Stimulated activated CD8-positive, alpha-beta memory T cell treated with anti-CD3 and anti-CD28 coated beads, Interleukin-15, amount 100 ng/mL, for 4 hours (primary cell): ENCODE measurements at regions not wholly inside any gene's neighbourhood (a gene's known extent, or its start where the extent isn't known, plus 50 kb on each side); places are given as distances from the start of the nearest gene placed in this dataset.
"Not testable (repeated sequence)": the region's sequence is repeated elsewhere in the genome, so short reads cannot be mapped to it uniquely, and the experiment has no call there.

Source experiments
- DNase-seq, 2 donors: peaks; one replicate each; pipeline ENCODE4 v3.0.0-alpha.2; 2020; ENCODE audit warnings: low read depth in 2 of 2

DNA sequence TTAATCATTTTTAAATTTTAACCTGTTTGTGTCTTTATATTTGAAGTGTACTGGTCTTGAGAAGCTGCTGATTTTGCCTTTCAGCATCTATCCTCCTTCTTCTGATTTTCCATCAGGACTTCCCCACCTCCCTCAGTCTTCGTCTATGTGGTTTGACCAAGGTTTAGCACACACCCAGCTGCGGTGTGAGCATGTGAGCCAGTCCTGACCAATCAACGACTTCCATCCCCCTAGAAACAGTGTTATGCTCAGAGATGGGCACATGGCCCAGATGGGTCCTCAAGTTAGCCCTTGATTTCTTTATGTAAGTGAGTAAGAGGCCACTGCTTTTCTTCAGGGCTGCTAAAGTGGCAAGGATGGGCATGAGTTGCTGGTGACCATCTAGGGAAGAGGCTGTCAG is 190.8 kb downstream of the MATN1 start:
- DNase-seq = no peak

DNA sequence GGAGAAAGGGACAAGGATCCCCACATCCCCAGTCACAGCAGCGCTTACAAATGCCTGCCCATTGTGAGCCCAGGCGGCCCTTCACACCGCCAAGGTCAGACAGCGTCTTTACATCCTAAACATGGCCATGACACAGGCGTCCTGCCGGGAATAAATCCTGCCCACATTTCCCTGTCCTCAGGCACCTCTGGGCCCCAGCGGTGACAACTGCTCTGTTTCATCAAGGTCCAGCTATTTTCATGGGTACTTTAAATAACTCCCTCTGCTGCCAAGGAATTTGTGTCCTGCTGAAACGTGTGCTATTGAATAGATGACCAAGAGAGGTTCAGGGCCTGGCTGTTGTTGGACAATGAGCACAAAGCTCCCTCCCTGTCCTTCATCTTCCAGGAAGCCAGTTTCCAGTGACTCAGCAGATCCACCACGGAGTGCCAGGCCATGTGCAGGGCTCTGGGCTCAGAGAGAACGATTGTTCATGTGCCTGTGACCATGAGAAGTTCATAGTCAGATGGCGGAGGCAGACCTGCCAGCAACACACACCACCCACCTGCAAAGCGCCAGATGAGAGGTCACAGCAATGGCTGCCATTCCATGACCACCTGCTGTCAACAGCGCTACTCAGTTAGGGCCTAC is 195.8 kb downstream of the MATN1 start:
- no peak for DNase-seq

DNA sequence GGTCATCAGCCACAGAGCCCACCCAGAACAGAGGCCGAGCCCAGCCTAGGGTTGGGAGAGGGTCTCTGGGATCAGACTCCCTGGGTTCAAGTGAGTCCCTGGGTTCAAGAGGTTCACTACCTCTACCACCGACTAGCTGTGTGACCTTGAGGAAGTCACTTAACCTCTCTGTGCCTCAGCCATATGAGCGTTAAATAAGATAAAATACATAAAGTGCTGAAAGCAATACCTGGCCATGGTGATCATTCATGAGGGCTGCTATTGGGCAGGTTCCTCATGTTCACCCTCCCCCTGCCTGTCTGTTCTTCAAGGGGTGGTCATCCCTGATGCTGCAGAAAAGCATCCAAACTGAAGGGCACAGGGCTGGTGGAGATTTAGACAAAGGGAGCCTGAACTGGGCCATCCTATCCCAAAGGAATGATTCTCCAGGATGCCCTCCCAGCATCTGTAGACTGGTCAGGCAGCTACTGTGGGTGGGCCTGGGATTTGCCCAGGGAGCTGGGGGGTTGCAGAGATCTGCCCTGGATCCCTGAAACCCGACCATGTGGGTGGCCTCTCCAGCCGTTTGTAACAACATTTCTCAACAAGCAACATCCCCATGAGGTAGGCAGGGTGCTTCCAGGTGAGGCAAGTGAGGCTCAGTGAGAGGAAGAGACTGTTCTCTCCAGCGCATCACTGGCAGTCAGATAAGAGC is 196.6 kb downstream of the MATN1 start:
- no peak for DNase-seq

- no peak for DNase-seq
Measured at GRCh38 chr1:30525971-30526651, 197.3 kb downstream of the MATN1 start.

DNA sequence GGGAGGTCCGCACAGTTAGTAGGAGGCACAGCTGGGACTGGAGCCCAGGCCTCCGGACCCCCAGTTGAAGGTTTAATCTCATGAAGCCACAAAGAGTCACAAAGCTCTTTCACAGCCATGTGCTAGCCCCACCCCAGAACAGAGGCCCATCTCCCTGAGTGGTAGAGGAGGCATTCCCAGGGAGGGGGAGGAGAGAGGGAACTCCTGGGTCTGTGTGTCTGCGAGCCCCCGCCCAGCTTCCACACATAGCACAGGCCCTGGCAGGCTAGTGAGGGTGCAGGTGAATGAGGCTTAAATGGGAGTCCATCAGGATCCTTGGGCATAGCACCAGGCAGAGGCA is 197.8 kb downstream of the MATN1 start:
- DNase-seq = no peak

GRCh38 chr1:30524840-30525617 is 198.4 kb downstream of the MATN1 start:
- no peak for DNase-seq

DNA sequence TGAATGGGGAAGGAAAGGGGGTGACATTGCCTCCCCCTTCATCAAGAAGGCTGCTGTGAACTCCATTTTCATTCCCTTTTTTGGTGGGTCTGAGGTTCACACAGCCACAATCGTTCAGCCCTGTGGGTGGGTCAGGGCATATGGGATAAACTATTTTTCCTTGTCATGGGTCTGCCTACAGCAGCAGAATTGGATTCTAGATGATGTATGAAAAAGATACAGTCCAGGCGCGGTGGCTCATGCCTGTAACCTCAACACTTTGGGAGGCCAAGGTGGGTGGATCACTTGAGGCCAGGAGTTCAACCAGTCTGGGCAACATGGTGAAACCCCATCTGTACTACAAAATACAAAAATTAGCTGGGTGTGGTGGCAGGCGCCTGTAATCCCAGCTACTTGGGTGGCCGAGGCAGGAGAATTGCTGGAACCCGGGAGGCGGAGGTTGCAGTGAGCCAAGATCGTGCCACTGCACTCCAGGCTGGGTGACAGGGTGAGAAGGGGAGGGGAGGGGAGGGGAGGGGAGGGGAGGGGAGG is 199.3 kb downstream of the MATN1 start:
- DNase-seq = not testable (repeated sequence)

- no peak for DNase-seq
Measured at GRCh38 chr1:30523055-30524020, 200.0 kb downstream of the MATN1 start.

GRCh38 chr1:30522031-30523004 is 201.1 kb downstream of the MATN1 start:
- no peak for DNase-seq

GRCh38 chr1:30521261-30521865 is 202.0 kb downstream of the MATN1 start:
- DNase-seq = no peak

- no peak for DNase-seq
Measured at GRCh38 chr1:30520476-30520875, 202.9 kb downstream of the MATN1 start.

DNA sequence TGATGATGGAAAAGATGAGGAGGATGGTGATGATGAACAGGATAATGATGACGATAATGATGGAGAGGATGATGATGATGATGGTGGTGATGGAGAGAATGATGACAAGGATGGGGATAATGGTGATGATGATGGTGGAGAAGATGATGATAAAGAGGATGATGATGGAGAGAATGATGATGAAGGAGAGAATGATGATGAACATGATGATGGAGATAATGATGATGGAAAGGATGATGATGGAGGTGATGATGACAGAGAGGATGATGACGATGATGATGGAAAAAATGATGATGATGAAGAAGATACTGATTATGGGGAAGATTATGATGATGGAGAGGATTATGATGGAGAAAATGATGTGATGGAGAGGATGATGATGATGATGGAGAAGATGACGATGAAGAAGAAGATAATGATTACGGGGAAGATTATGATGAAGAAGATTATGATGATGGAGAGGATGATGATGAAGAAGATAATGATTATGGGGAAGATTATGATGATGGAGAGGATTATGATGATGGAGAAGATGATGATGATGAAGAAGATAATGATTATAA is 204.1 kb downstream of the MATN1 start:
- no peak for DNase-seq

- no peak for DNase-seq
Measured at GRCh38 chr1:30518696-30519095, 204.7 kb downstream of the MATN1 start.

- DNase-seq = no peak
Measured at GRCh38 chr1:30518186-30518585, 205.2 kb downstream of the MATN1 start.

- not testable (repeated sequence) for DNase-seq
Measured at GRCh38 chr1:30517666-30518065, 205.7 kb downstream of the MATN1 start.

DNA sequence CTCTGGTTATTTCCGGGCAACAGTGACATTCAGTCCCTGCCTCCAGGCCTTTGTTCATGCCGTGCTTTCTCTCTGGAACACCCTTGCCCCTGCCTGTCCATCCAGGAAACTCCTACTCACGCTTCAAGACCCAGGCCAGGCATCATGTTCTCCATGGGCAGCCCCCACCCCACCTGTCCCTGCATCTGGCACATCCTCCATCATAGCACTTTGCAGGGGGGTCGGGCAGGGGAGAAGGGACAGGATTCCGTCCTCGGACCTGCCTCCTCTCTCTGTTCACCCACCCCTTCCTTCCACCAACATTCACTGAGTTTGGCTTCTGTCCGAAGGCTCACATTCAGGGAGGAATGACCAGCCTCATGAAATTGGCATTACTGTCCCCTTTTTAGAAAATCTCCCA is 206.1 kb downstream of the MATN1 start:
- not testable (repeated sequence) for DNase-seq

- no peak for DNase-seq
Measured at GRCh38 chr1:30516485-30516858, 206.9 kb downstream of the MATN1 start.

GRCh38 chr1:30515755-30516484 is 207.5 kb downstream of the MATN1 start:
- no peak for DNase-seq
